ENCODE measurements at regions not wholly inside any gene's neighbourhood (a gene's known extent, or its start where the extent isn't known, plus 50 kb on each side); places are given as distances from the start of the nearest gene placed in this dataset.
"Not testable (repeated sequence)": the region's sequence is repeated elsewhere in the genome, so short reads cannot be mapped to it uniquely, and the experiment has no call there.

GRCh38 chr6:135680964-135681913 lies 170.3 kb upstream of the PDE7B start:
- H3K4me1 ChIP-seq (ENCODE audit: control insufficient read depth, insufficient read depth, low read length), result no peaks in the 10 kb centered on the region
- no peaks in the 10 kb centered on the region for H3K27me3 ChIP-seq (ENCODE audit: control insufficient read depth, insufficient read depth, low read length)
- H3K36me3 ChIP-seq (ENCODE audit: control insufficient read depth, insufficient read depth, low read length), result no peaks in the 10 kb centered on the region
- H3K4me3 ChIP-seq (ENCODE audit: low read depth, low read length), result no peak overlapping the region
- H3K9ac ChIP-seq (ENCODE audit: low read length), result no peak overlapping the region
- no peak overlapping the region for H3K27ac ChIP-seq (ENCODE audit: low read depth, low read length)
- no peaks in the 10 kb centered on the region for H3K9me3 ChIP-seq (ENCODE audit: control insufficient read depth, insufficient read depth, low read depth, low read length)

DNA sequence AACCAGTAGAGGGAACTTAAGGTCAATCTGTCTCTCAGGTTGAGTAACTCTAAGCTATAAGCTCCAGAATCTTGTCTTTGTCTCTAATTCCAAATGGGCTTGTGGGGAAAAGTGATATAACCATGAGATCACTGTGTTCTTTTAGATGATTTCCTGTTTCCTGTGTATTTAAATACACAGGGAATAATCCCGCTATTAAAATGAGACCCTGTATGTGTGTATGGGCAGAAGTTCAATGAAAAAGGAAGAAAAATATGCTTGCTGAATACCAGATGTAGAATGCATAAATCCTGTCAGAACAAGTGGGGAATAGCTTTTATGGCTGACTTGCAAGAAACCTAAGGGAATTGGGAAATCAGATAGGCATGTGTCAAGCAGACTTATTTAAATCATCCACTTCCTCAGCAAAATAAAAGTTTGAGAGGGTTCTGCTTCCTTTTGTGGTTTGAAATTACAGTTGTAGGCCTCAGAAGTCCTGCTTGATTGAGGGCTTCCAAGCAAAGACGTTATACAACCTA lies 164.7 kb upstream of the PDE7B start:
- Histone ChIP-seq H3K9ac (ENCODE audit: low read length) (no peak overlapping the region), H3K36me3 (ENCODE audit: control insufficient read depth, insufficient read depth, low read length) (no peaks in the 10 kb centered on the region), H3K9me3 (ENCODE audit: control insufficient read depth, insufficient read depth, low read depth, low read length) (no peaks in the 10 kb centered on the region), H3K4me3 (ENCODE audit: low read depth, low read length) (no peak overlapping the region), H3K27me3 (ENCODE audit: control insufficient read depth, insufficient read depth, low read length) (no peaks in the 10 kb centered on the region), H3K4me1 (ENCODE audit: control insufficient read depth, insufficient read depth, low read length) (no peaks in the 10 kb centered on the region), H3K27ac (ENCODE audit: low read depth, low read length) (no peak overlapping the region)

DNA sequence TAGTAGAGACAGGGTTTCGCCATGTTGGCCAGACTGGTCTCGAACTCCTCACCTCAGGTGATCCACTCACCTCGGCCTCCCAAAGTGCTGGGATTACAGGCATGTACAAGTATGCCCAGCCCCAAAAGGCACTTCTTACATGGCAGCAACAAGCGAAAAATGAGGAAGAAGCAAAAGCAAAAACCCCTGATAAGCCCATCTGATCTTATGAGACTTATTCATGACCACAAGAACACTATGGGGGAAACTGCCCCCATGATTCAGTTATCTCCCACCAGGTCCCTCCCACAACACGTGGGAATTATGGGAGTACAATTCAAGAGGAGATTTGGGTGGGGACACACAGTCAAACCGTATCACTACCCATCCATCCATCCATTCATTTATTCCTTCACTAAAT lies 163.0 kb upstream of the PDE7B start:
- not testable (repeated sequence) for H3K4me3 ChIP-seq (ENCODE audit: low read depth, low read length); H3K9me3 ChIP-seq (ENCODE audit: control insufficient read depth, insufficient read depth, low read depth, low read length); H3K9ac ChIP-seq (ENCODE audit: low read length); H3K27ac ChIP-seq (ENCODE audit: low read depth, low read length); H3K4me1 ChIP-seq (ENCODE audit: control insufficient read depth, insufficient read depth, low read length); H3K27me3 ChIP-seq (ENCODE audit: control insufficient read depth, insufficient read depth, low read length); H3K36me3 ChIP-seq (ENCODE audit: control insufficient read depth, insufficient read depth, low read length)

- Histone ChIP-seq H3K27me3 (ENCODE audit: control insufficient read depth, insufficient read depth, low read length) (no peaks in the 10 kb centered on the region), H3K27ac (ENCODE audit: low read depth, low read length) (no peak overlapping the region), H3K4me1 (ENCODE audit: control insufficient read depth, insufficient read depth, low read length) (no peaks in the 10 kb centered on the region), H3K9me3 (ENCODE audit: control insufficient read depth, insufficient read depth, low read depth, low read length) (no peaks in the 10 kb centered on the region), H3K4me3 (ENCODE audit: low read depth, low read length) (no peak overlapping the region), H3K9ac (ENCODE audit: low read length) (no peak overlapping the region), H3K36me3 (ENCODE audit: control insufficient read depth, insufficient read depth, low read length) (no peaks in the 10 kb centered on the region)
Measured at GRCh38 chr6:135692426-135692825, 159.1 kb upstream of the PDE7B start.

DNA sequence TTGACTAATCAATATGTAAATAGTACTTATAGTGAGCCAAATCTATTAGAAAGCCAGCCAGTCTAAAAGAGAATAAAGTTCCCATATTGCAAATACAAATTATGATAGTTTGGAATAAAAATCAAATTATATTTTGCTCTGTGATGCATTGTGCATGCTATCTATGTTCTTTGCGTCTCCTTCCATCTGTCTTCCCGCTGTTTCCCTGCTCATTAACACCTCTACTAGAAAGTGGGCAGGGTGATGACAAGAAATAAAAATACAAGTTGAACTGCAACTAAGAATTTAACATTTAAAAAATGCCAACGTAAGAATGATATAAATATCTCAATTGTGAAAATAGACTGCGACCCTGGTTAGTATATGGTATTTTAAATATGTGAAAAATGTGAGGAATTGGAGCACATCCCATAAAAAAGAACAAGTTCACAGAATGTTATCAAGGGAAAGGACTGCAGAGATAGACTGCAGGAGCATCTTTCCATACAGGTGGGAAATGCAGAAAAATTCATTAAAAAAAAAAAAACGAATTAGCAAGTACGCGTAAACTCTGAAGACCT lies 157.6 kb upstream of the PDE7B start:
- Histone ChIP-seq H3K27me3 (ENCODE audit: control insufficient read depth, insufficient read depth, low read length) (no peaks in the 10 kb centered on the region), H3K9me3 (ENCODE audit: control insufficient read depth, insufficient read depth, low read depth, low read length) (no peaks in the 10 kb centered on the region), H3K36me3 (ENCODE audit: control insufficient read depth, insufficient read depth, low read length) (no peaks in the 10 kb centered on the region), H3K4me1 (ENCODE audit: control insufficient read depth, insufficient read depth, low read length) (no peaks in the 10 kb centered on the region), H3K27ac (ENCODE audit: low read depth, low read length) (no peak overlapping the region), H3K9ac (ENCODE audit: low read length) (no peak overlapping the region), H3K4me3 (ENCODE audit: low read depth, low read length) (no peak overlapping the region)

DNA sequence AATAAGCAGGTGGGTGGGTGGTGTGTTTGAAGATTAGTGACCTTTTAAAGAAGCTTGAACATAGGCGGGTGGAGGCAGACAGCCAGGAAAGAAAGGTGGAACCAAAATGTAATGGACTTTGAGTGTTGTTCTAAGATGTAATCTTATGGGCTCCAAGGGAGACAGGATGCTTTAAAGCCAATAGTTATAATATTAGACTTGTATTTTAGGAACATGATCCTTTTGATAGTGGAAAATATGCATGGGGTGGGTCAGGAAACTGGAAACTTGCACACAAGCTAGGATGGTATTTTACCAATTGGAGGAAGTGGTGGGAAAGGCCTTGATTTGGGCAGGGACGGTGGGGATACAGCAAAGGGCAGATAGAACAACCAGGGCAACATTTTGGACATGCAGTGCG lies 151.8 kb upstream of the PDE7B start:
- no peaks in the 10 kb centered on the region for H3K27me3 ChIP-seq (ENCODE audit: control insufficient read depth, insufficient read depth, low read length)
- no peak overlapping the region for H3K4me3 ChIP-seq (ENCODE audit: low read depth, low read length)
- H3K27ac ChIP-seq (ENCODE audit: low read depth, low read length), result no peak overlapping the region
- no peaks in the 10 kb centered on the region for H3K9me3 ChIP-seq (ENCODE audit: control insufficient read depth, insufficient read depth, low read depth, low read length)
- H3K36me3 ChIP-seq (ENCODE audit: control insufficient read depth, insufficient read depth, low read length), result no peaks in the 10 kb centered on the region
- H3K4me1 ChIP-seq (ENCODE audit: control insufficient read depth, insufficient read depth, low read length), result no peaks in the 10 kb centered on the region
- H3K9ac ChIP-seq (ENCODE audit: low read length), result no peak overlapping the region

GRCh38 chr6:135701426-135701825 lies 150.1 kb upstream of the PDE7B start:
- H3K27me3 ChIP-seq (ENCODE audit: control insufficient read depth, insufficient read depth, low read length), result no peaks in the 10 kb centered on the region
- no peaks in the 10 kb centered on the region for H3K9me3 ChIP-seq (ENCODE audit: control insufficient read depth, insufficient read depth, low read depth, low read length)
- H3K36me3 ChIP-seq (ENCODE audit: control insufficient read depth, insufficient read depth, low read length), result no peaks in the 10 kb centered on the region
- no peak overlapping the region for H3K9ac ChIP-seq (ENCODE audit: low read length)
- no peaks in the 10 kb centered on the region for H3K4me1 ChIP-seq (ENCODE audit: control insufficient read depth, insufficient read depth, low read length)
- H3K4me3 ChIP-seq (ENCODE audit: low read depth, low read length), result no peak overlapping the region
- no peak overlapping the region for H3K27ac ChIP-seq (ENCODE audit: low read depth, low read length)

- no peaks in the 10 kb centered on the region for H3K36me3 ChIP-seq (ENCODE audit: control insufficient read depth, insufficient read depth, low read length)
- H3K4me1 ChIP-seq (ENCODE audit: control insufficient read depth, insufficient read depth, low read length), result no peaks in the 10 kb centered on the region
- H3K4me3 ChIP-seq (ENCODE audit: low read depth, low read length), result no peak overlapping the region
- H3K9me3 ChIP-seq (ENCODE audit: control insufficient read depth, insufficient read depth, low read depth, low read length), result no peaks in the 10 kb centered on the region
- no peaks in the 10 kb centered on the region for H3K27me3 ChIP-seq (ENCODE audit: control insufficient read depth, insufficient read depth, low read length)
- no peak overlapping the region for H3K9ac ChIP-seq (ENCODE audit: low read length)
- no peak overlapping the region for H3K27ac ChIP-seq (ENCODE audit: low read depth, low read length)
Measured at GRCh38 chr6:135703007-135703406, 148.5 kb upstream of the PDE7B start.

DNA sequence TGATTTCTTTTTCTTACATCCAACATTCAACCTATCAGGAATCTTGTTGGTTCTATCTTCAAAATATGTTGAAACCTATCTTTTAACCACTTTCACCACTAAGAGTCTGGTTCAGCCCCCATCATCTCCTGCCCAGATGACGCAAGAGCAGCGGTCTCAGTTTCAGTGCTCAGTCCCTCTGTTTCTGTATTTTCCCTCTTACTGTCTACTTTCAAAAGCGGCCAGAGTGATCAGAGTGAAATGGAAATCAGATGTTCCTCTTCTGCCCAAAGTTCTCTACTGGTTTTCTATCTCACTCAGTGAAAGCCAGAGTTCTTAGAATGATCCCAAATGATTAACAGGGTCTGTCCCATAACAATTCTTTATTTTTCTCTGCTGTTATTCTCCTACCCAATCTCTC lies 147.9 kb upstream of the PDE7B start:
- H3K4me1 ChIP-seq (ENCODE audit: control insufficient read depth, insufficient read depth, low read length), result no peaks in the 10 kb centered on the region
- no peaks in the 10 kb centered on the region for H3K27me3 ChIP-seq (ENCODE audit: control insufficient read depth, insufficient read depth, low read length)
- no peaks in the 10 kb centered on the region for H3K36me3 ChIP-seq (ENCODE audit: control insufficient read depth, insufficient read depth, low read length)
- no peak overlapping the region for H3K27ac ChIP-seq (ENCODE audit: low read depth, low read length)
- no peak overlapping the region for H3K9ac ChIP-seq (ENCODE audit: low read length)
- no peaks in the 10 kb centered on the region for H3K9me3 ChIP-seq (ENCODE audit: control insufficient read depth, insufficient read depth, low read depth, low read length)
- H3K4me3 ChIP-seq (ENCODE audit: low read depth, low read length), result no peak overlapping the region

DNA sequence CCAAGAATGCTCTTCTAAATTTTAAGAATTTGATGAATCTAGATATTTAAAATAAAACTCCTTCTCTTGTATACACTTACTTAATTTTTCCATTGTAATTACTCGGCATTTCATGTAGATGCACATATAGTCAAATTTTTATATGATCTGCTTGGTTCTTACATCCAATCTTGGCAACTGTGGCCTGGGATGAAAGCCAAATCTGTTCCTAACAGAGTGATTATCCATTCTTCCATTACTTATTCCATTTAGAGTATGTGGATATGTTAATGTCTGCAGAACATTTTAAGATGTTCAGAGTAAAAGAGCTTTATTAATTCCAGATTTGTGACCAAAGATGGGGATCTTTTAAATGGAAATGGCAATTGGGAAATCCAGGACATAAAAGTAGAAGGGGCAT lies 144.1 kb upstream of the PDE7B start:
- Histone ChIP-seq H3K4me1 (ENCODE audit: control insufficient read depth, insufficient read depth, low read length) (no peaks in the 10 kb centered on the region), H3K36me3 (ENCODE audit: control insufficient read depth, insufficient read depth, low read length) (no peaks in the 10 kb centered on the region), H3K27ac (ENCODE audit: low read depth, low read length) (no peak overlapping the region), H3K27me3 (ENCODE audit: control insufficient read depth, insufficient read depth, low read length) (no peaks in the 10 kb centered on the region), H3K4me3 (ENCODE audit: low read depth, low read length) (no peak overlapping the region), H3K9me3 (ENCODE audit: control insufficient read depth, insufficient read depth, low read depth, low read length) (no peaks in the 10 kb centered on the region), H3K9ac (ENCODE audit: low read length) (no peak overlapping the region)

- no peak overlapping the region for H3K27ac ChIP-seq (ENCODE audit: low read depth, low read length)
- no peak overlapping the region for H3K9ac ChIP-seq (ENCODE audit: low read length)
- H3K36me3 ChIP-seq (ENCODE audit: control insufficient read depth, insufficient read depth, low read length), result no peaks in the 10 kb centered on the region
- no peaks in the 10 kb centered on the region for H3K27me3 ChIP-seq (ENCODE audit: control insufficient read depth, insufficient read depth, low read length)
- no peaks in the 10 kb centered on the region for H3K4me1 ChIP-seq (ENCODE audit: control insufficient read depth, insufficient read depth, low read length)
- H3K4me3 ChIP-seq (ENCODE audit: low read depth, low read length), result no peak overlapping the region
- no peaks in the 10 kb centered on the region for H3K9me3 ChIP-seq (ENCODE audit: control insufficient read depth, insufficient read depth, low read depth, low read length)
Measured at GRCh38 chr6:135710042-135710441, 141.5 kb upstream of the PDE7B start.
